Activated CD8-positive, alpha-beta memory T cell treated with anti-CD3 and anti-CD28 coated beads, Interleukin-2, amount 10 ng/mL, durations not matched to agents 7 days and 5 days (primary cell): ENCODE measurements at regions not wholly inside any gene's neighbourhood (a gene's known extent, or its start where the extent isn't known, plus 50 kb on each side); places are given as distances from the start of the nearest gene placed in this dataset.

ENCODE experiments used
- ATAC-seq: fragments of 150-1000 bp; cut with Tn5 transposase; one replicate; pipeline ENCODE4 v1.10.0; 2021; ENCODE audit warnings: moderate library complexity
- CTCF ChIA-PET: fragments of 350-600 bp; sonication (Branson Sonifier 250); formaldehyde crosslinking; loops from one replicate; lab custom pipeline; 2021; ENCODE audit warnings: antibody characterized with exemption; lab: Charles Lee
- DNase-seq: peaks from one replicate; pipeline ENCODE4 v3.0.0-alpha.2; 2020
- H3K27ac Mint-ChIP-seq: one replicate; pipeline ENCODE4 v1.8.0; 2021; ENCODE audit warnings: mild to moderate bottlenecking, mixed read lengths
- H3K27me3 Mint-ChIP-seq: one replicate; pipeline ENCODE4 v1.8.0; 2021; ENCODE audit warnings: mixed read lengths
- H3K36me3 Mint-ChIP-seq: one replicate; pipeline ENCODE4 v1.8.0; 2021; ENCODE audit warnings: mild to moderate bottlenecking, mixed read lengths
- H3K4me1 Mint-ChIP-seq: one replicate; pipeline ENCODE4 v1.8.0; 2021; ENCODE audit warnings: mixed read lengths
- H3K4me3 Mint-ChIP-seq: one replicate; pipeline ENCODE4 v1.8.0; 2021; ENCODE audit warnings: mild to moderate bottlenecking, moderate library complexity, mixed read lengths
- H3K9me3 Mint-ChIP-seq: one replicate; pipeline ENCODE4 v1.8.0; 2022; ENCODE audit warnings: low read depth, mixed read lengths

- Mint-ChIP-seq H3K27me3 (no peaks in the 10 kb centered on the region), H3K9me3 (no peaks in the 10 kb centered on the region), H3K36me3 (no peaks in the 10 kb centered on the region), H3K27ac (no peak overlapping the region), H3K4me3 (no peak overlapping the region), H3K4me1 (no peaks in the 10 kb centered on the region)
- ATAC-seq: no peak
- CTCF ChIA-PET: no interaction called here
- no peak for DNase-seq
Observed at GRCh38 chr3:99425930-99426329, 212.5 kb upstream of the COL8A1 start.

- Mint-ChIP-seq H3K4me3 (no peak overlapping the region), H3K27me3 (no peaks in the 10 kb centered on the region), H3K9me3 (no peaks in the 10 kb centered on the region), H3K4me1 (no peaks in the 10 kb centered on the region), H3K27ac (no peak overlapping the region), H3K36me3 (no peaks in the 10 kb centered on the region)
- CTCF ChIA-PET: no interaction called here
- DNase-seq: no peak
- ATAC-seq: no peak
Observed at GRCh38 chr3:99419116-99419515, 219.3 kb upstream of the COL8A1 start.

GRCh38 chr3:99418709-99419108 is 219.7 kb upstream of the COL8A1 start:
- Mint-ChIP-seq H3K4me3 (no peak overlapping the region), H3K27ac (no peak overlapping the region), H3K9me3 (no peaks in the 10 kb centered on the region), H3K27me3 (no peaks in the 10 kb centered on the region), H3K4me1 (no peaks in the 10 kb centered on the region), H3K36me3 (no peaks in the 10 kb centered on the region)
- CTCF ChIA-PET: no interaction called here
- DNase-seq: no peak
- ATAC-seq: no peak

- H3K4me3 Mint-ChIP-seq: no peak overlapping the region
- H3K27ac Mint-ChIP-seq: no peak overlapping the region
- H3K27me3 Mint-ChIP-seq: no peaks in the 10 kb centered on the region
- ATAC-seq: no peak
- DNase-seq: no peak
- no peaks in the 10 kb centered on the region for H3K9me3 Mint-ChIP-seq
- CTCF ChIA-PET: no interaction called here
- H3K36me3 Mint-ChIP-seq: no peaks in the 10 kb centered on the region
- H3K4me1 Mint-ChIP-seq: no peaks in the 10 kb centered on the region
Observed at GRCh38 chr3:99418209-99418635, 220.2 kb upstream of the COL8A1 start.

GRCh38 chr3:99413504-99413903 is 224.9 kb upstream of the COL8A1 start:
- Mint-ChIP-seq H3K36me3 (no peaks in the 10 kb centered on the region), H3K4me1 (no peaks in the 10 kb centered on the region), H3K27ac (no peak overlapping the region), H3K27me3 (no peaks in the 10 kb centered on the region), H3K9me3 (peaks cover 2% of the 10 kb centered on the region), H3K4me3 (no peak overlapping the region)
- DNase-seq (no peak), ATAC-seq (no peak)
- CTCF ChIA-PET: no interaction called here

GRCh38 chr3:99410789-99411311 is 227.5 kb upstream of the COL8A1 start:
- no peak overlapping the region for H3K27ac Mint-ChIP-seq
- DNase-seq (no peak), ATAC-seq (no peak)
- CTCF ChIA-PET: no interaction called here
- no peaks in the 10 kb centered on the region for H3K4me1 Mint-ChIP-seq
- H3K4me3 Mint-ChIP-seq: no peak overlapping the region
- peaks cover 4% of the 10 kb centered on the region for H3K9me3 Mint-ChIP-seq
- H3K27me3 Mint-ChIP-seq: no peaks in the 10 kb centered on the region
- no peaks in the 10 kb centered on the region for H3K36me3 Mint-ChIP-seq

- no peak for DNase-seq
- Mint-ChIP-seq H3K9me3 (peaks cover 4% of the 10 kb centered on the region), H3K27ac (no peak overlapping the region), H3K4me3 (no peak overlapping the region), H3K4me1 (no peaks in the 10 kb centered on the region), H3K27me3 (no peaks in the 10 kb centered on the region), H3K36me3 (no peaks in the 10 kb centered on the region)
- CTCF ChIA-PET: no interaction called here
- no peak for ATAC-seq
Observed at GRCh38 chr3:99409961-99410360, 228.4 kb upstream of the COL8A1 start.

- Mint-ChIP-seq H3K4me3 (no peak overlapping the region), H3K36me3 (no peaks in the 10 kb centered on the region), H3K27me3 (no peaks in the 10 kb centered on the region), H3K4me1 (no peaks in the 10 kb centered on the region), H3K27ac (no peak overlapping the region), H3K9me3 (peaks cover 4% of the 10 kb centered on the region)
- DNase-seq: no peak
- CTCF ChIA-PET: no interaction called here
- ATAC-seq: peak; percentile 45
Observed at GRCh38 chr3:99407257-99407656, 231.1 kb upstream of the COL8A1 start.

- DNase-seq (no peak), ATAC-seq (no peak)
- Mint-ChIP-seq H3K9me3 (peaks cover 8% of the 10 kb centered on the region), H3K4me1 (no peaks in the 10 kb centered on the region), H3K36me3 (no peaks in the 10 kb centered on the region), H3K27ac (no peak overlapping the region), H3K27me3 (no peaks in the 10 kb centered on the region), H3K4me3 (no peak overlapping the region)
- CTCF ChIA-PET: no interaction called here
Observed at GRCh38 chr3:99402755-99403154, 235.6 kb upstream of the COL8A1 start.

GRCh38 chr3:99400352-99400751 is 238.0 kb upstream of the COL8A1 start:
- CTCF ChIA-PET: no interaction called here
- ATAC-seq (no peak), DNase-seq (no peak)
- Mint-ChIP-seq H3K4me3 (no peak overlapping the region), H3K9me3 (peaks cover 9% of the 10 kb centered on the region), H3K4me1 (no peaks in the 10 kb centered on the region), H3K27ac (no peak overlapping the region), H3K27me3 (no peaks in the 10 kb centered on the region), H3K36me3 (no peaks in the 10 kb centered on the region)

GRCh38 chr3:99396651-99397275 is 241.6 kb upstream of the COL8A1 start:
- Mint-ChIP-seq H3K9me3 (peaks cover 9% of the 10 kb centered on the region), H3K27ac (no peak overlapping the region), H3K27me3 (no peaks in the 10 kb centered on the region), H3K36me3 (no peaks in the 10 kb centered on the region), H3K4me1 (no peaks in the 10 kb centered on the region), H3K4me3 (no peak overlapping the region)
- CTCF ChIA-PET: no interaction called here
- DNase-seq: no peak
- ATAC-seq: no peak

- CTCF ChIA-PET: no interaction called here
- Mint-ChIP-seq H3K4me3 (no peak overlapping the region), H3K36me3 (no peaks in the 10 kb centered on the region), H3K27ac (no peak overlapping the region), H3K27me3 (no peaks in the 10 kb centered on the region), H3K4me1 (no peaks in the 10 kb centered on the region), H3K9me3 (peaks cover 9% of the 10 kb centered on the region)
- DNase-seq (no peak), ATAC-seq (no peak)
Observed at GRCh38 chr3:99394831-99395778, 243.3 kb upstream of the COL8A1 start.

GRCh38 chr3:99393961-99394360 is 244.4 kb upstream of the COL8A1 start:
- H3K4me3 Mint-ChIP-seq: no peak overlapping the region
- CTCF ChIA-PET: no interaction called here

GRCh38 chr3:99388780-99389179 is 249.6 kb upstream of the COL8A1 start:
- no peak for ATAC-seq

More at GRCh38 chr3:99393961-99394360, 244.4 kb upstream of the COL8A1 start:
- H3K27ac Mint-ChIP-seq: no peak overlapping the region
- no peak for ATAC-seq
- H3K36me3 Mint-ChIP-seq: no peaks in the 10 kb centered on the region
- no peak for DNase-seq
- H3K9me3 Mint-ChIP-seq: peaks cover 7% of the 10 kb centered on the region
- H3K4me1 Mint-ChIP-seq: no peaks in the 10 kb centered on the region
- H3K27me3 Mint-ChIP-seq: no peaks in the 10 kb centered on the region

More at GRCh38 chr3:99388780-99389179, 249.6 kb upstream of the COL8A1 start:
- Mint-ChIP-seq H3K4me3 (no peak overlapping the region), H3K27me3 (no peaks in the 10 kb centered on the region), H3K27ac (no peak overlapping the region), H3K9me3 (no peaks in the 10 kb centered on the region), H3K4me1 (no peaks in the 10 kb centered on the region), H3K36me3 (no peaks in the 10 kb centered on the region)
- no peak for DNase-seq
- CTCF ChIA-PET: no interaction called here
